GM18870 (cell line): ENCODE measurements at regions not wholly inside any gene's neighbourhood (a gene's known extent, or its start where the extent isn't known, plus 50 kb on each side); places are given as distances from the start of the nearest gene placed in this dataset.
"Not testable (repeated sequence)": the region's sequence is repeated elsewhere in the genome, so short reads cannot be mapped to it uniquely, and the experiment has no call there.

Experiments
- ATAC-seq: cut with Tn5 transposase; IDR thresholded peaks from one replicate; pipeline ENCODE4 v1.9.1; 2021; ENCODE audit warnings: moderate library complexity; ENCODE audit not compliant: unreplicated experiment

DNA sequence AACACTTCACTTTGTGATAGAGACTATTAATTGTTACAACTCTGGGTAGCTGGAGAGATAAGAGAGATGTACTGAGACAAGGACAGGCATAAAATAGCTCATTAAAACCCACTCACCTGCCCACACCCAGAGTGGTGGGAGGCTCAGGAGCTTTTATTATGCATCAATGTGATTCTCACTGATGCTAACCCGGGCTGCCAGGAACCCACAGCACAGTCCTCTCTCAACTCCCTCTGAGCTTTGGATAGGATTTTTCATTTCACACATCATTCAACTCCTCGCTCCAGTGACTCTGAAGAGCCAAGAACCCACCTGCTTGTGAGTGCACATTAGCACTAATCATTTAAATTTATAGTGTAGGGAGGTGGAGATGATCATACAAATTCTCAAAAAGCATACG is 827.9 kb downstream of the FLRT2 start:
- ATAC-seq: no peak

- ATAC-seq: no peak
Observed at GRCh38 chr14:86357119-86357518, 827.2 kb downstream of the FLRT2 start.

- no peak for ATAC-seq
Observed at GRCh38 chr14:86346818-86347384, 817.0 kb downstream of the FLRT2 start.

DNA sequence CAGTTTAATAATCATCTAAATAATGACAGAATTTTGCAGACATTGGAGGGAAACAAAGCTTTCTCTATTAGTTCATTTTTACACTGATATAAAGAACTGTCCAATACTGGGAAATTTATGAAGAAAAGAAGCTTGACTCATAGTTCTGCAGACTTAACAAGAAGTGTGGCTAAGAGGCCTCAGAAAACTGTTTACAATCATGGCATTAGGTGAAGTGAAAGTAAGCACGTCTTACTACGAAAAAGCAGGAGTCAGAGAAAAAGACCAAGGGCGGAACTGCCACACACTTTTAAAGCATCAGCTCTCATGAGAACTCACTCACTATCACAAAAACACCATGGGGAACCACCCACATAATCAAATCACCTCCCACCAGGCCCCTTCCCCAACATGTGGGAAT is 804.4 kb downstream of the FLRT2 start:
- ATAC-seq: no peak

- no peak for ATAC-seq
Observed at GRCh38 chr14:86333493-86333892, 803.5 kb downstream of the FLRT2 start.

DNA sequence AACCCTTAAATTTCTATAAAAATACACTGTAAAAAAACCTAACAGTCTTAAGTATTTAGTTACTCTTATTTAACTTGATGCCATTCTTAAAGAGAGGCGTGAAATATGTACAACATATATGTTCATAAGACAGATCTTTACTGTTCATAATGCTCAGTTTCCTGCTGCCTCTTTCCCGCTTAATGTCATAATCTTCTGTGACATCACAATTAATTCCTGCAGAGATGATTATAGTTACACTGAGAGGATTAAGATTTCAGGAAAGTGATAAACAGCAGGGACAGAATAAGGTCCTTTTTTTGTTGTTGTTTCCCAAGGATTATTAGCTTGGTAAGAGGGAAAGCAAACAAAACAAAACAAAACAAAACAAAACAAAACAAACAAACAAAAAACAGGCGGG is 801.4 kb downstream of the FLRT2 start:
- no peak for ATAC-seq

GRCh38 chr14:86321151-86321550 is 791.2 kb downstream of the FLRT2 start:
- no peak for ATAC-seq

DNA sequence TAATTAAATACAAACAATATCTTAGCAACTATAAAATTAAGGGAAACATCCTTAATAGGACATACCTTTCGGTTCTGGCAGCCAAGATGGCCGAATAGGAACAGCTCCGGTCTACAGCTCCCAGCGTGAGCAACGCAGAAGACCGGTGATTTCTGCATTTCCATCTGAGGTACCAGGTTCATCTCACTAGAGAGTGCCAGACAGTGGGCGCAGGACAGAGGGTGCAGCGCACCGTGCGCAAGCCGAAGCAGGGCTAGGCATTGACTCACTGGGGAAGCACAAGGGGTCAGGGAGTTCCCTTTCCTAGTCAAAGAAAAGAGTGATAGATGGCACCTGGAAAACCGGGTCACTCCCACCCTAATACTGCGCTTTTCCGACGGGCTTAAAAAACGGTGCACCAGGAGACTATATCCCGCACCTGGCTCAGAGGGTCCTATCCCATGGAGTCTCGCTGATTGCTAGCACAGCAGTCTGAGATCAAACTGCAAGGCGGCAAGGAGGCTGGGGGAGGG is 782.3 kb downstream of the FLRT2 start:
- not testable (repeated sequence) for ATAC-seq

GRCh38 chr14:86311151-86311550 is 781.2 kb downstream of the FLRT2 start:
- ATAC-seq: no peak

GRCh38 chr14:86310611-86311010 is 780.7 kb downstream of the FLRT2 start:
- ATAC-seq: no peak

- no peak for ATAC-seq
Observed at GRCh38 chr14:86310148-86310547, 780.2 kb downstream of the FLRT2 start.

GRCh38 chr14:86305058-86305457 is 775.1 kb downstream of the FLRT2 start:
- ATAC-seq: no peak

- no peak for ATAC-seq
Observed at GRCh38 chr14:86299994-86300393, 770.0 kb downstream of the FLRT2 start.

DNA sequence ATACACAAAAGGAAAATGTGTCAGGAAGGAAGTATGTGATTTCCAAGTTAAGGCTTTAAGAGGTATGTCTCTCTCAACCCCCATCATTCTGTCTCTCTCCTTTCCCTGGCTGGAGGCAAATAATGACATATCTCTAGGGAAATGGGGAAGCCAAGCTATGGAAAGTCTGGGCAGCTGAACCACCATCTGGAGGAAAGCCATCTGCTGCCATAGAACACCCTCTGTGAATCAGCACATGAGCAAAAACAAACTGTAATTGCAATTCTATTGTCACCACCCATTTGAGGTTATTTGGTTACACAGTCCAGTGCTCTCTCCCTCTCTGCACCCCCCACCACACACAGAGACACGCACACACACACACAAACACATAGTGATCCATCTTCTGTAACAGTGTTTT is 766.2 kb downstream of the FLRT2 start:
- ATAC-seq: no peak

DNA sequence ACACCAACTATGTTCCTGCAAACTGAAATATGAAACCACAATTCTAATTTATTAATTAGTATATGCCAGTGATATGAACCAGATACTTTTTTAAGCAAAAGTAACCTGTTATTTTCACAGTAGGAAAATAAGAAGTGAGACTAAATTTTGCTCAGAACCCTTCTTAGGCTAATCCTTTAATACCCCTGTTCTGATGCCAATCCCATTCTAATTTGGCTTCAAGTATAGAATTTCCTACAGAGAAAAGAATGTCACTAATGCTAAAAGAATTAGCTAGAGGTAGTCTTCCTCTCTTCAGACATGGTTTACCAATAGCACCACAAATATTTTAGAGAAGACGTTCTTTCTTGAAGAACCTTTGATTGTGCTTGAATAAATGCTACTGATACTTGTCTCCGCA is 758.4 kb downstream of the FLRT2 start:
- no peak for ATAC-seq

DNA sequence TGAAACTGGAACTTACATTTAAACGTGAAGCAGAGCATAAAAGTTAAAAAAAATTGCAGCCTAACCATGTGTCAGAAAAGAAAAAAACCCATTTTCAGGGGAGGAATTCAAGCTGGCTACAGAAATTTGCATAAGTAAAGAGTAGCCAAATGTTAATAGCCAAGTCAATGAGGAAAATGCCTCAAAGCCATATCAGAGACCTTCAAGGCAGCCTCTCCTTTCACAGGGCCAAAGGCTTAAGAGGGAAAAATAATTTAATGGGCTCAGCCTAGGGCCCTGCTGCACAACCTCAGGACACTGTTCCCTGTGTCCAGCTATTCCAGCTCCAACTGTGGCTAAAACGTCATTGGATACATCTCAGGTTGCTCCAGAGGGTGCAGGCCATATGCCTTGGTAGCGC is 749.5 kb downstream of the FLRT2 start:
- ATAC-seq: no peak

GRCh38 chr14:86257973-86258372 is 728.0 kb downstream of the FLRT2 start:
- ATAC-seq: no peak

GRCh38 chr14:86243158-86243557 is 713.2 kb downstream of the FLRT2 start:
- ATAC-seq: peak; percentile 65

DNA sequence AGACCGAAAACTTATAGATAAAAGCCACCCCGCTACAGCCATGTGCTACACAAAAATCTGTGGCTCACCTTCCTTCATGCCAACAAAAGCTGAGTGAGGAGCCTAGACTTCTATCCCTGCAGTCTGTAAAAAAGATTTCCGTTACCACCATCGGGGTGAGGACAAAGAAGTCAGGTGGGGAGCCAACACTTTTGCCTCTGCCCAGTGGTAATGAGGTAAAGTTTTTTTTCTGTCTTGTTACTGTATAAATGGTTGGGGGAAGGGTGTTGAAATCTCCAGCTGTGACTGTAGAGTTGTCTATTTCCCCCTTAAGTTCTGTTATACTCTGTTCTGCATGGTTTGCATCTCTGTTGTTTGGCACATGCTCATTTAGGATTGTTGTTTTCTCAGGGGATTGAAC is 707.8 kb downstream of the FLRT2 start:
- no peak for ATAC-seq

- no peak for ATAC-seq
Observed at GRCh38 chr14:86221755-86222154, 691.8 kb downstream of the FLRT2 start.

GRCh38 chr14:86221000-86221399 is 691.1 kb downstream of the FLRT2 start:
- ATAC-seq: no peak

DNA sequence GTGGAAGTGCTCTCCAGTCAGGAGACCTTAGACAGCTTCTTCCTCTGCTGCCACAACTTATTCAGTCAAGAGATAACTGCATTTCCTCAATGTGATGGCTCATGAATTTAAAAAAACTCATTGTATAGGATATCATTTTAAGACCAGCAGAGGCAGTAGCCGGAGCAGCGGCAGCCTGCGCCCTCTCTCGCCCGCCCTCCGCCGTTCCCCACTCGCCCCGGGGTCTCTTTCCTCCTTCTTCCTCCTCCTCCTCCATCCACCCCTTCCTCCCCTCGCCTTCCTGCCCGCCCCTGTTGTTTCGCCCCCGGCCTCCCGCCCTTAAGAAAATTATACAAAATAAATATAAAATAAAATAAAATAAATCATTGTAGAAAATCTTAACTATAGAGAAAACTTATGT is 687.6 kb downstream of the FLRT2 start:
- ATAC-seq: no peak

DNA sequence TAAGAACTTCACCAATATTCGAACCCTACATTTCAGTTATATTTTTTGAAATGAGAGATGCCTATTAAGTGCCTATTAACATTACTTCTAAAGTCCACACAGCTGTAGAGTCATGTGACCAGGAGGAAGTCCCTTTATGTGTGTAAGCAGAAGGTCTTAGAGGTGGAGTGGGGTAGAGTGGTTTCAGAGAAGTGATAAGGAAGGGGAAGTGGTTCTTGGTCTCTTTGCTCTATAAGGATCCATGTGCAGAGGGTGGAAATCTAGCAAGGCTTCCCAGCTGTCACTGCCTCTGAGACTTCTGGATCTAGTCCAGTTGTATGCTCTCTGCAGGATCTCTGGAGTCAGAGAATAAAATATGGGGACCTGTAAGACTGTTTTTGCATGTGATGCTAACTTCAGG is 673.9 kb downstream of the FLRT2 start:
- no peak for ATAC-seq
